ENCODE measurements at regions not wholly inside any gene's neighbourhood (a gene's known extent, or its start where the extent isn't known, plus 50 kb on each side); places are given as distances from the start of the nearest gene placed in this dataset.

DNA sequence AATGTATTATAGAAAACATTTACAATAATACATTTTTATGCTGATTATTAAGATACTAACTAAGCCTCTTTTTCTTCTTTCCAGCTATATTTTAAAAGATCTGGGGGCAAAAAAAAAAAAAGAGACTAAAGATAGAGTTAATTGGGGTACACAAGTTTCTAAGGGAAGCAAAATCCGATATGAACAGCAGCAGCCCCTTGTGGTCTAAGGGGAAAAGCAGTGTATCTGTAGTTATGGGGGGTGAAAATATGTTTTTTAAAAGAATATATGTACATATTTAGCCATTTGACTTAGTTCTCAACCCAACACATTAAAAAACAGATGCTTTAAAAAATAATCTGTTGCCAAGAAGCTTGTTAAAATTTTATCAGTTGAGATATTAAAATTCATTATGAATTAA is 134.3 kb upstream of the POU5F2 start:
- TF ChIP-seq CTCF (IDR thresholded peaks at IDR 0.05): no peak
- no peak for TF ChIP-seq POLR2AphosphoS5 (IDR thresholded peaks at IDR 0.05)
- TF ChIP-seq POLR2A (IDR thresholded peaks at IDR 0.05): no peak
- no peak for TF ChIP-seq EP300 (IDR thresholded peaks at IDR 0.05)
